Fibroblast of upper back skin (primary cell): ENCODE measurements at regions not wholly inside any gene's neighbourhood (a gene's known extent, or its start where the extent isn't known, plus 50 kb on each side); places are given as distances from the start of the nearest gene placed in this dataset.
A peak's percentile ranks its signal among the peaks of the same experiment; 100 is the strongest.
"Not testable (repeated sequence)": the region's sequence is repeated elsewhere in the genome, so short reads cannot be mapped to it uniquely, and the experiment has no call there.

ENCODE experiments used
- DNase-seq: peaks from one replicate; pipeline ENCODE4 v3.0.0-alpha.2; 2013

GRCh38 chr13:109269381-109269780 is 517.0 kb downstream of the IRS2 start:
- DNase-seq = not testable (repeated sequence)

GRCh38 chr13:109268492-109268891 is 517.9 kb downstream of the IRS2 start:
- not testable (repeated sequence) for DNase-seq

GRCh38 chr13:109267400-109267799 is 519.0 kb downstream of the IRS2 start:
- peak; percentile 49 for DNase-seq

- not testable (repeated sequence) for DNase-seq
Observed at GRCh38 chr13:109265438-109265742, 521.0 kb downstream of the IRS2 start.

GRCh38 chr13:109264603-109265437 is 521.6 kb downstream of the IRS2 start:
- not testable (repeated sequence) for DNase-seq

GRCh38 chr13:109257761-109258157 is 528.6 kb downstream of the IRS2 start:
- not testable (repeated sequence) for DNase-seq
